GM12878 (cell line): ENCODE measurements at regions not wholly inside any gene's neighbourhood (a gene's known extent, or its start where the extent isn't known, plus 50 kb on each side); places are given as distances from the start of the nearest gene placed in this dataset.

Source experiments
- ATAC-seq: fragments of 200-7000 bp; cut with Tn5 transposase; 3 replicates; pipeline ENCODE4 v1.9.1; 2020; ENCODE audit warnings: mild to moderate bottlenecking, moderate library complexity
- BruUV-seq: library from RNA; stranded (reverse); fragments of 400-500 nt; replicated peaks from 2 replicates; lab custom pipeline; 2021; lab: Mats Ljungman, UMichigan
- CTCF ChIA-PET: fragments of 300-600 bp; sonication (Branson Sonifier 250); formaldehyde crosslinking; extraction: SDS; loops from one replicate; lab custom pipeline; 2021; ENCODE audit warnings: inconsistent platforms; lab: Yijun Ruan, JAX
- POLR2A ChIA-PET: fragments of 350-600 bp; formaldehyde crosslinking; extraction: SDS; loops from one replicate; lab custom pipeline; 2021; ENCODE audit warnings: inconsistent platforms; lab: Charles Lee
- RAD21 ChIA-PET: fragments of 300-600 bp; sonication (Branson Sonifier 250); formaldehyde crosslinking; loops from one replicate; lab custom pipeline; 2023; ENCODE audit warnings: antibody characterized with exemption; ENCODE audit not compliant: unreplicated experiment; lab: Charles Lee
- SMC1A ChIA-PET: fragments of 300-600 bp; sonication (Branson Sonifier 250); formaldehyde crosslinking; loops from one replicate; lab custom pipeline; 2023; ENCODE audit not compliant: unreplicated experiment, uncharacterized antibody; lab: Charles Lee
- DNase-seq: peaks from one replicate; pipeline ENCODE4 v3.0.0-alpha.2; 2011; ENCODE audit warnings: low read depth, low spot score
- FAIRE-seq: peaks from 3 replicates; lab custom pipeline; 2011; peaks lifted over from hg19 to GRCh38; lab: Jason Lieb, UNC
- H2AFZ ChIP-seq: 2 replicates; pipeline ENCODE4 v1.6.0; 2011; ENCODE audit warnings: low read depth, low read length, control low read depth; ENCODE audit not compliant: control insufficient read depth
- H3K27ac ChIP-seq: 2 replicates; pipeline ENCODE4 v1.5.1; 2011; ENCODE audit warnings: control low read depth; ENCODE audit not compliant: control insufficient read depth, insufficient read depth
- H3K27me3 ChIP-seq, 2 experiments: replicated peaks in 1 of 2; 2 replicates each; pipeline versions ENCODE4 v1.6.0 to v1.6.1; 2011; ENCODE audit warnings: low read length in 1 of 2; ENCODE audit not compliant: control insufficient read depth in 2 of 2, insufficient read depth in 2 of 2
- H3K36me3 ChIP-seq, 2 experiments: 2 replicates each; pipeline ENCODE4 v1.5.1; 2011; ENCODE audit warnings: low read length in 1 of 2; ENCODE audit not compliant: control insufficient read depth in 2 of 2, insufficient read depth in 2 of 2
- H3K4me1 ChIP-seq: 2 replicates; pipeline ENCODE4 v1.6.1; 2011; ENCODE audit warnings: mild to moderate bottlenecking, low read length, moderate library complexity, mixed read lengths; ENCODE audit not compliant: control insufficient read depth, insufficient read depth
- H3K4me2 ChIP-seq: 2 replicates; pipeline ENCODE4 v1.6.0; 2011; ENCODE audit warnings: control low read depth; ENCODE audit not compliant: control insufficient read depth, insufficient read depth
- H3K4me3 ChIP-seq: fragments of 200-600 bp; sonication (generic); 2 replicates; pipeline ENCODE4 v1.5.1; 2016
- H3K79me2 ChIP-seq: 2 replicates; pipeline ENCODE4 v1.6.0; 2011; ENCODE audit warnings: low read length; ENCODE audit not compliant: control insufficient read depth, insufficient read depth
- H3K9ac ChIP-seq: 2 replicates; pipeline ENCODE4 v1.8.0; 2011; ENCODE audit warnings: low read length, control low read depth, mixed read lengths; ENCODE audit not compliant: control insufficient read depth, insufficient read depth
- H3K9me3 ChIP-seq: replicated peaks from 3 replicates; pipeline ENCODE4 v1.5.1; 2011; ENCODE audit warnings: mild to moderate bottlenecking, low read length; ENCODE audit not compliant: control insufficient read depth, insufficient read depth
- H4K20me1 ChIP-seq: 2 replicates; pipeline ENCODE4 v1.6.0; 2011; ENCODE audit not compliant: control insufficient read depth, insufficient read depth
- BRCA1 ChIP-seq: IDR thresholded peaks from 2 replicates; pipeline ENCODE4 v1.6.1; 2011; ENCODE audit warnings: low read depth, low read length, improper control_type of control experiment
- CBFB ChIP-seq: IDR thresholded peaks from 2 replicates; pipeline ENCODE4 v1.6.1; 2016; ENCODE audit warnings: antibody characterized with exemption, low read depth
- EZH2 ChIP-seq: IDR thresholded peaks from 2 replicates; pipeline ENCODE4 v1.6.1; 2012; ENCODE audit warnings: low read depth, mild to moderate bottlenecking, control low read depth, inconsistent platforms, low read length, borderline replicate concordance; ENCODE audit not compliant: control insufficient read depth
- HDGF ChIP-seq: fragments of 450-650 bp; IDR thresholded peaks from 2 replicates; pipeline ENCODE4 v1.6.1; 2016; ENCODE audit warnings: antibody characterized with exemption
- LARP7 ChIP-seq: fragments of 450-650 bp; IDR thresholded peaks from 2 replicates; pipeline ENCODE4 v1.6.1; 2017; ENCODE audit warnings: mild to moderate bottlenecking
- NBN ChIP-seq: fragments of 450-650 bp; IDR thresholded peaks from 2 replicates; pipeline ENCODE4 v1.6.1; 2016
- NFYB ChIP-seq: IDR thresholded peaks from 2 replicates; pipeline ENCODE4 v1.6.1; 2011; ENCODE audit warnings: low read depth, mild to moderate bottlenecking, low read length, improper control_type of control experiment, moderate library complexity; ENCODE audit not compliant: insufficient read depth
- SMAD1 ChIP-seq: fragments of 450-650 bp; IDR thresholded peaks from 2 replicates; pipeline ENCODE4 v1.6.1; 2018; ENCODE audit warnings: mild to moderate bottlenecking, low read depth; ENCODE audit not compliant: partially characterized antibody
- SMARCA5 ChIP-seq: fragments of 450-650 bp; IDR thresholded peaks from 2 replicates; pipeline ENCODE4 v1.6.1; 2017; ENCODE audit warnings: mild to moderate bottlenecking
- SP1 ChIP-seq: IDR thresholded peaks from one replicate; pipeline ENCODE4 v1.6.1; 2011; ENCODE audit warnings: low read depth, low read length
- SPI1 ChIP-seq: IDR thresholded peaks from 2 replicates; pipeline ENCODE4 v1.6.1; 2011; ENCODE audit warnings: low read depth, mild to moderate bottlenecking, low read length, moderate library complexity, borderline replicate concordance; ENCODE audit not compliant: insufficient read depth
- SREBF2 ChIP-seq: IDR thresholded peaks from 2 replicates; pipeline ENCODE4 v1.6.1; 2012; ENCODE audit warnings: mild to moderate bottlenecking, low read length
- TCF7 ChIP-seq: IDR thresholded peaks from 2 replicates; pipeline ENCODE4 v1.6.1; 2014; ENCODE audit warnings: antibody characterized with exemption, borderline replicate concordance
- ZNF217 ChIP-seq: fragments of 450-650 bp; IDR thresholded peaks from 2 replicates; pipeline ENCODE4 v1.6.1; 2017; ENCODE audit warnings: antibody characterized with exemption, mild to moderate bottlenecking
- WGBS: methylation state at CpG from one replicate; pipeline ENCODE4 v1.1.6; 2016; ENCODE audit warnings: low lambda C conversion rate; ENCODE audit not compliant: insufficient replicate concordance, insufficient coverage; ENCODE audit errors: missing lambda C conversion rate; 5-methylcytosine and 5-hydroxymethylcytosine counted together
- in situ Hi-C: fragments of 300-500 bp; cut with MboI; formaldehyde crosslinking; loops from 9 replicates; pipeline ENCODE4 v1.14.3; 2018; ENCODE audit warnings: mixed read lengths
- intact Hi-C: fragments of 100-400 bp; cut with micrococcal nuclease; formaldehyde crosslinking; loops from one replicate; pipeline ENCODE4 v1.14.2; 2022; ENCODE audit not compliant: unreplicated experiment
- TF ChIP-seq, protein P1 (sequence below): fragments of 450-650 bp; IDR thresholded peaks from 2 replicates; pipeline ENCODE4 v1.6.1; 2017; ENCODE audit warnings: antibody characterized with exemption, mild to moderate bottlenecking, moderate library complexity
- TF ChIP-seq, protein P2 (sequence below): fragments of 450-650 bp; IDR thresholded peaks from 2 replicates; pipeline ENCODE4 v1.6.1; 2017; ENCODE audit warnings: mild to moderate bottlenecking
- TF ChIP-seq, protein P3 (sequence below): fragments of 450-650 bp; IDR thresholded peaks from 2 replicates; pipeline ENCODE4 v1.6.1; 2016; ENCODE audit warnings: mild to moderate bottlenecking
- TF ChIP-seq, protein P4 (sequence below): fragments of 450-650 bp; IDR thresholded peaks from 2 replicates; pipeline ENCODE4 v1.6.1; 2018; ENCODE audit warnings: borderline replicate concordance, mild to moderate bottlenecking; ENCODE audit not compliant: partially characterized antibody

DNA sequence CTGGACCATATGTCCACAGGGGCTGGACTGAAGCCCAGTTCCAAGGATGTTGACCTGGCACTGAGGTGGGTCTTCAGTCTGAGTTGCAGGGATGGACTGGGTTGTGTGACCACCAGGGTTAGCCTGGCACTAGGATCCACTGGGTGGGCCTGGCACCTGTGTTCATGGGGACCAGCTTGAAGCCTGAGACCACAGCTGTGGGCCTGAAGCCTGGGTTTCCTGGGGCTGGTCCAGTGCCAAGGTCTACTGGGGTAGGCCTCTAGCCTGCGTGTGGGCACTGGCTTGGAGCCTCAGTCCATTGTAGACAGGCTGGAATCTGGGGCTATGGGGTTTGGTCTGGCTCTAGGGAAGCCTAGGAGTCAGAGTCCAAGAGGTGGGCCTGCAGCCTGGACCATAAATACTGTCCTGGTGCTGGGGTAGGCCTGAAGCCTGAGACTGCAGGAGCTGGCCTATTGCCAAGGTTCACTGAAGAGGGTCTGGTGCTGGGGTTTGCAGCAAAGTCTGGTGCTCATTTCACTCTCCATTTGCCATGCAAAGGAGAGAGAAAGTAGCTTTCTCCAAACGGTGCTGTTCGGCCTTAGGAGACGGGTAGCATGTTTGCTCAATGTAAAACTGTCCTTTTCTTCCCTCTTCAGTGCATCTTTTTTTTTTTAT is 51.2 kb upstream of the TBC1D5 start:
- intact Hi-C loops = no loop called here
- Histone ChIP-seq H3K27me3 (no peaks in the 10 kb centered on the region), H3K9ac (no peak overlapping the region), H2AFZ (no peak overlapping the region), H3K4me2 (no peak overlapping the region), H3K79me2 (no peaks in the 10 kb centered on the region), H3K9me3 (no peaks in the 10 kb centered on the region; the same call in 1 of the 3 replicates), H3K4me1 (no peaks in the 10 kb centered on the region), H4K20me1 (no peaks in the 10 kb centered on the region), H3K4me3 (no peak overlapping the region), H3K27ac (no peak overlapping the region), H3K36me3 (no peaks in the 10 kb centered on the region)
- DNase-seq (no peak), FAIRE-seq (no peak), ATAC-seq (no peak)
- BruUV-seq = no TSS peak
- RAD21 ChIA-PET = no interaction called here
- in situ Hi-C loops = no loop called here
- POLR2A ChIA-PET = no interaction called here
- CTCF ChIA-PET = no interaction called here
- 76% methylated on average over 4 of the region's 4 CpGs for WGBS
- SMC1A ChIA-PET = interaction anchor here (1.2 kb wide), 1 partner anchor 46 kb away, joined by 3 read pairs; no protein-coding TSS in a partner anchor
- TF ChIP-seq CBFB = no peak
- TF ChIP-seq ZNF217 = no peak
- no peak for TF ChIP-seq BRCA1
- TF ChIP-seq SMARCA5 = no peak
- TF ChIP-seq SREBF2 = no peak
- TF ChIP-seq, protein P1, sequence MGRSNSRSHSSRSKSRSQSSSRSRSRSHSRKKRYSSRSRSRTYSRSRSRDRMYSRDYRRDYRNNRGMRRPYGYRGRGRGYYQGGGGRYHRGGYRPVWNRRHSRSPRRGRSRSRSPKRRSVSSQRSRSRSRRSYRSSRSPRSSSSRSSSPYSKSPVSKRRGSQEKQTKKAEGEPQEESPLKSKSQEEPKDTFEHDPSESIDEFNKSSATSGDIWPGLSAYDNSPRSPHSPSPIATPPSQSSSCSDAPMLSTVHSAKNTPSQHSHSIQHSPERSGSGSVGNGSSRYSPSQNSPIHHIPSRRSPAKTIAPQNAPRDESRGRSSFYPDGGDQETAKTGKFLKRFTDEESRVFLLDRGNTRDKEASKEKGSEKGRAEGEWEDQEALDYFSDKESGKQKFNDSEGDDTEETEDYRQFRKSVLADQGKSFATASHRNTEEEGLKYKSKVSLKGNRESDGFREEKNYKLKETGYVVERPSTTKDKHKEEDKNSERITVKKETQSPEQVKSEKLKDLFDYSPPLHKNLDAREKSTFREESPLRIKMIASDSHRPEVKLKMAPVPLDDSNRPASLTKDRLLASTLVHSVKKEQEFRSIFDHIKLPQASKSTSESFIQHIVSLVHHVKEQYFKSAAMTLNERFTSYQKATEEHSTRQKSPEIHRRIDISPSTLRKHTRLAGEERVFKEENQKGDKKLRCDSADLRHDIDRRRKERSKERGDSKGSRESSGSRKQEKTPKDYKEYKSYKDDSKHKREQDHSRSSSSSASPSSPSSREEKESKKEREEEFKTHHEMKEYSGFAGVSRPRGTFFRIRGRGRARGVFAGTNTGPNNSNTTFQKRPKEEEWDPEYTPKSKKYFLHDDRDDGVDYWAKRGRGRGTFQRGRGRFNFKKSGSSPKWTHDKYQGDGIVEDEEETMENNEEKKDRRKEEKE = no peak
- no peak for TF ChIP-seq NFYB
- no peak for TF ChIP-seq SPI1
- TF ChIP-seq, protein P2, sequence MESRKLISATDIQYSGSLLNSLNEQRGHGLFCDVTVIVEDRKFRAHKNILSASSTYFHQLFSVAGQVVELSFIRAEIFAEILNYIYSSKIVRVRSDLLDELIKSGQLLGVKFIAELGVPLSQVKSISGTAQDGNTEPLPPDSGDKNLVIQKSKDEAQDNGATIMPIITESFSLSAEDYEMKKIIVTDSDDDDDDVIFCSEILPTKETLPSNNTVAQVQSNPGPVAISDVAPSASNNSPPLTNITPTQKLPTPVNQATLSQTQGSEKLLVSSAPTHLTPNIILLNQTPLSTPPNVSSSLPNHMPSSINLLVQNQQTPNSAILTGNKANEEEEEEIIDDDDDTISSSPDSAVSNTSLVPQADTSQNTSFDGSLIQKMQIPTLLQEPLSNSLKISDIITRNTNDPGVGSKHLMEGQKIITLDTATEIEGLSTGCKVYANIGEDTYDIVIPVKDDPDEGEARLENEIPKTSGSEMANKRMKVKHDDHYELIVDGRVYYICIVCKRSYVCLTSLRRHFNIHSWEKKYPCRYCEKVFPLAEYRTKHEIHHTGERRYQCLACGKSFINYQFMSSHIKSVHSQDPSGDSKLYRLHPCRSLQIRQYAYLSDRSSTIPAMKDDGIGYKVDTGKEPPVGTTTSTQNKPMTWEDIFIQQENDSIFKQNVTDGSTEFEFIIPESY = no peak
- TF ChIP-seq, protein P3, sequence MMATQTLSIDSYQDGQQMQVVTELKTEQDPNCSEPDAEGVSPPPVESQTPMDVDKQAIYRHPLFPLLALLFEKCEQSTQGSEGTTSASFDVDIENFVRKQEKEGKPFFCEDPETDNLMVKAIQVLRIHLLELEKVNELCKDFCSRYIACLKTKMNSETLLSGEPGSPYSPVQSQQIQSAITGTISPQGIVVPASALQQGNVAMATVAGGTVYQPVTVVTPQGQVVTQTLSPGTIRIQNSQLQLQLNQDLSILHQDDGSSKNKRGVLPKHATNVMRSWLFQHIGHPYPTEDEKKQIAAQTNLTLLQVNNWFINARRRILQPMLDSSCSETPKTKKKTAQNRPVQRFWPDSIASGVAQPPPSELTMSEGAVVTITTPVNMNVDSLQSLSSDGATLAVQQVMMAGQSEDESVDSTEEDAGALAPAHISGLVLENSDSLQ = no peak
- TF ChIP-seq EZH2 = no peak
- no peak for TF ChIP-seq TCF7
- TF ChIP-seq NBN = no peak
- TF ChIP-seq SMAD1 = no peak
- no peak for TF ChIP-seq LARP7
- TF ChIP-seq HDGF = no peak
- no peak for TF ChIP-seq SP1
- TF ChIP-seq, protein P4, sequence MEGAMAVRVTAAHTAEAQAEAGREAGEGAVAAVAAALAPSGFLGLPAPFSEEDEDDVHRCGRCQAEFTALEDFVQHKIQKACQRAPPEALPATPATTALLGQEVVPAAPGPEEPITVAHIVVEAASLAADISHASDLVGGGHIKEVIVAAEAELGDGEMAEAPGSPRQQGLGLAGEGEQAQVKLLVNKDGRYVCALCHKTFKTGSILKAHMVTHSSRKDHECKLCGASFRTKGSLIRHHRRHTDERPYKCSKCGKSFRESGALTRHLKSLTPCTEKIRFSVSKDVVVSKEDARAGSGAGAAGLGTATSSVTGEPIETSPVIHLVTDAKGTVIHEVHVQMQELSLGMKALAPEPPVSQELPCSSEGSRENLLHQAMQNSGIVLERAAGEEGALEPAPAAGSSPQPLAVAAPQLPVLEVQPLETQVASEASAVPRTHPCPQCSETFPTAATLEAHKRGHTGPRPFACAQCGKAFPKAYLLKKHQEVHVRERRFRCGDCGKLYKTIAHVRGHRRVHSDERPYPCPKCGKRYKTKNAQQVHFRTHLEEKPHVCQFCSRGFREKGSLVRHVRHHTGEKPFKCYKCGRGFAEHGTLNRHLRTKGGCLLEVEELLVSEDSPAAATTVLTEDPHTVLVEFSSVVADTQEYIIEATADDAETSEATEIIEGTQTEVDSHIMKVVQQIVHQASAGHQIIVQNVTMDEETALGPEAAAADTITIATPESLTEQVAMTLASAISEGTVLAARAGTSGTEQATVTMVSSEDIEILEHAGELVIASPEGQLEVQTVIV = no peak
